HG03280 (cell line): ENCODE measurements at regions not wholly inside any gene's neighbourhood (a gene's known extent, or its start where the extent isn't known, plus 50 kb on each side); places are given as distances from the start of the nearest gene placed in this dataset.

Source experiments
- ATAC-seq: cut with Tn5 transposase; IDR thresholded peaks from one replicate; pipeline ENCODE4 v1.9.1; 2021; ENCODE audit warnings: mild to moderate bottlenecking, moderate library complexity; ENCODE audit not compliant: unreplicated experiment

DNA sequence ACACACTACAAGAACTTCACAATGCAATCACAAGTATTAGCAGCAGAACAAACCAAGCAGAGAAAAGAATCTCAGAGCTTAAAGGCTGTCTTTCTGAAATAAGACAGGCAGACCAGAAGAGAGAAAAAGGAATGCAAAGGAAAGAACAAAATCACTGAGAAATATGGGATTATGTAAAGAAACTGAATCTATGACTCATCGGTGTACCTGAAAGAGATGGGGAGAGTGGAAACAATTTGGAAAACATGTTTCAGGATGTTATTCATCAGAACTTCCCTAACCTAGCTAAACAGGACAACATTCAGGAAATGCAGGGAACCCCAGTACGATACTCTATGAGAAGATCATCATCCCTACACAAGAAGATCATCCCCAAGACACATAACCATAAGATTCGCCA is 499.0 kb upstream of the CHAC2 start:
- no peak for ATAC-seq

DNA sequence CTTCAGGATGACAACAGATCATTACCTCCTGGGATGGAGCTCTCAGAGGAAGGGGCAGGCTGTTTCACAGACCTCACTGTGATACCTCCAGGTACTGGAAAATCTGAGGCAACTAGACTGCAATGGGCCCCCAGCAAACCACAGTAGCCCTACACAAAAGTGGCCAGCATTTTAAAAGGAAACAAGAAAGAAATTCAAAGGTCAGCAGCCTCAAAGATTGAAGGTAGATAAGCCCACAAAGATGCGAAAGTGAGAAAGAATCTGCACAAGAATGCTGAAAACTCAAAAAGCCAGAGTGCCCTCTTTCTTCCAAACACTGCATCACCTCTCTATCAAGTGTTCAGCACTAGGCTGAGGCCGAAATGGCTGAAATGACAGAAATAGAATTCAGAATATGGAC is 499.5 kb upstream of the CHAC2 start:
- no peak for ATAC-seq

- ATAC-seq: no peak
Observed at GRCh38 chr2:53265544-53266299, 501.9 kb upstream of the CHAC2 start.

DNA sequence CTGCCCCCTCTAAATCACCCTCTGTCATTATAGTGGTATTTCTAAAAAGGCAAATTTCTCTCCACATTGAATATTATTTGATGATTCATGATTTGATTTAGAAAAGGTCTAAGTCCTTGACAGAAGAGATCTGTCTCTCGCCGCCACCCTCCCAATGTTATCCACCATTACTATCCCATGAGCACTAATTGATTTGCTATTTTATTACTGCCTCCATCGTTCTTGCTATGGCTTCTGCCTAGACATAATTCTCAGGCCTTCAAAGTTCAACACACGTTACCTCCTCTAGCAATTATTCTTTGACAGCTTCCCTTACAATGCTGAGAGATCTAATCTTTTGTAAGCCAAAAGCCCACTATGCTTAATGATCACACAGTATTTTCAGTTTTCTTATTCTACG is 507.0 kb upstream of the CHAC2 start:
- no peak for ATAC-seq

DNA sequence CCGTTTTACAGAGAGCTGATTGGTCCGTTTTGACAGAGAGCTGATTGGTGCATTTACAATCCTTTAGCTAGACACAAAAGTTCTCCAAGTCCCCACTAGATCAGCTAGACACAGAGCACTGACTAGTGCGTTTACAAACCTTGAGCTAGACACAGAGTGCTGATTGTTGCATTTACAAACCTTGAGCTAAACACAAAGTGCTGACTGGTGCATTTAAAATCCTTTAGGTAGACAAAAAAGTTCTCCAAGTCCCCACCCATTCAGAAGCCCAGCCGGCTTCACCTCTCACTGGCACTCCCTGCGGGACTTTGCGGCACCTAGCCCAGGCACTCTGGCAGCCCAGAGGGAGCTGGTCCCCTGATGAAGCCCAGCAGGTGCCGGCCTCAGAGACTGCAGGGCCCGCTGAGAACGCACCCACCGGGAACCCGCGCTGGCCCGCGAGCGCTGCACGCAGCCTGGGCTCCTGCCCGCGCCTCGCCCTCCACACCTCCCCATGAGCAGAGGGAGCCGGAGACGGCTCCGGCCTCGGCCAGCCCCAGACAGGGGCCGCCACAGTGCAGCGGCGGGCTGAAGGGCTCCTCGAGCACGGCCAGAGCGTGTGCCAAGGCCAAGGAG is 508.1 kb upstream of the CHAC2 start:
- ATAC-seq: no peak

DNA sequence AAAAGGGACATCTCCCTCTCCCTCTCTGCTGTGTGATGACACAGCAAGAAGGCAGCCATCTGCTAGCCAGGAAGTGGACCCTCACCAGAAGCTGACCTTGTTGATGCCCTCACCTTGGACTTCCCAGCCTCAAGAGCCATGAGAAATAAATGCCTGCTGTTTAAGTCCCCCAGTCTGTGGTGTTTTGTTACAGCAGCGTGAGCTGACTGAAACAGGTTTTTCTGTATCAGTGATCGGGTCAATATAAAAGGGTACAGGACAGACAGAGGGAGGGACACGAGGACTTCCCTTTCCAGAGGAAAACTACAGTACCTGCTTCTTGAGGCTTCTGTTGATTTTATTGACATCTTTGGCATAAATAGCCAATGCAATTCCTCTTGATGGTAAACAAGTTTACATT is 510.3 kb upstream of the CHAC2 start:
- no peak for ATAC-seq

DNA sequence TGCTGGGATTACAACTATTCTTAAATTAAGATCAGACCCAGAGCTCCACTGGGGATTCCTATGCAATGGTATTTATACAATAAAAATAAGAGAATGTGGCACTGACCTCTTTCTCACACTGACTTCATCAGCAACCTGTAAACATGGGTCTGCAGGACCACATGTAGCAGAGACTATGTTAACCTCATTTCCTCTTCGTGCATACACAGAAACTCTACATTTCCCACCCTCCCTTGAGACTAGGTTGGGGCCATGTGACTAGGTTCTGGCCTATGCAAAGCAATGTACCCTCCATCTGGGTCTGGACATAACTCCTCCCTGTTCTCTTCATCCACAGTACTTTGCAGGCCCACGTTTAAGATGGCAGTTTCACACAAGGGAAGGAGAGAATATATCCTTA is 514.4 kb upstream of the CHAC2 start:
- no peak for ATAC-seq

GRCh38 chr2:53252115-53252514 is 515.5 kb upstream of the CHAC2 start:
- no peak for ATAC-seq

DNA sequence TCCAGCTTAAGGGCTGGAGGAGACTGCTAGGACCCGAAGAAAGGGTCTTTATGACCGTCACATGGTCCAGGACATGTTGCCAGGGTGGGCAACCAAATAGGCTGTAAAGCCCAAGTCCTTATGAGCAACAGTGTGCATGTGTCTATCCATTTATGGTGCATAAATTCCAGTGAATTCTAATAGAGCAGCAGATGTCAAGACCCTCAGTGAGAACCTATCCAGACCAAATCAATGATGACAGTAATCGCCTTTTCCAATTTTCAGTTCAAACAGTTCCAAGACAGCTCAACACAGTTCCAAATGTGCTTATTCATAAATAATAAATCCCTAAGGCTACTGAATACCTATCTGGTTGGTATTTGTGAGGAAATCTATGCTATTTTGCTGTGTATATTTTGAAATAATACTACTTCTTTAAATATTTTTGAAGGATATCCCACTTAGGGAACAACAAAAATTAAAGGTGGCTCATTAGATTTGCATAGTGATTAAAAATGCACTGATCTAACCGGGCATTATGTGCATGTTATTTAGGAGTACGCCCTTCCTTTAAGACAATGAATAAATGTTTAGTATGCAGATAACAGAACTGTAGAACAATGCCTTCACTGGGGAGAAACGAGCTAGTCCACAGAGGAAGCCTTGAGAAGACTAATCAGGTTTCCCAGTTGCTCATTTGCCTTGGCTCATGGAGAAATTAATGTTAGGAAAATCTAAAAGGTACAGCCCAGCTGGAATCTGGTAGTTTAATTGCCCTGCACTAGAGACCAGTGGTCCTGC is 519.5 kb upstream of the CHAC2 start:
- no peak for ATAC-seq

GRCh38 chr2:53243430-53243829 is 524.2 kb upstream of the CHAC2 start:
- ATAC-seq: no peak

GRCh38 chr2:53242090-53242489 is 525.5 kb upstream of the CHAC2 start:
- no peak for ATAC-seq

- no peak for ATAC-seq
Observed at GRCh38 chr2:53235836-53236582, 531.6 kb upstream of the CHAC2 start.

DNA sequence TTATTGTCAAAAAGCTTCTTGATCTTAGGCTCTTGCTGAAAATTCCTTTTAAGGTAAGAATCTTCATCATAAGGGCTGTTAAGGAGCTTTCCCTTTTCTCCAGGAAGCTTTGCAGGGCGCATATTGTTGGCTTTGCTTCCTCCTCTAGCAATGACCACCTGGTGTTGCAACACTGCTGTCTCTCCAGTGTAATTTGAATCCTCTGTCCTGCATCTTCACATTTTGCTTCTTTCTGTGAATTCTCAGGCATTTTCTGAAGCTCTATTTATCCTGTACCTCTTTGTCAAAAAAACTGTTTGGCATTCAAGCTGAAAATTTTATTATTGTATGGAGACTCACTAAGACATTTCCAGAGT is 533.1 kb upstream of the CHAC2 start:
- no peak for ATAC-seq

- no peak for ATAC-seq
Observed at GRCh38 chr2:53233759-53234547, 533.7 kb upstream of the CHAC2 start.

DNA sequence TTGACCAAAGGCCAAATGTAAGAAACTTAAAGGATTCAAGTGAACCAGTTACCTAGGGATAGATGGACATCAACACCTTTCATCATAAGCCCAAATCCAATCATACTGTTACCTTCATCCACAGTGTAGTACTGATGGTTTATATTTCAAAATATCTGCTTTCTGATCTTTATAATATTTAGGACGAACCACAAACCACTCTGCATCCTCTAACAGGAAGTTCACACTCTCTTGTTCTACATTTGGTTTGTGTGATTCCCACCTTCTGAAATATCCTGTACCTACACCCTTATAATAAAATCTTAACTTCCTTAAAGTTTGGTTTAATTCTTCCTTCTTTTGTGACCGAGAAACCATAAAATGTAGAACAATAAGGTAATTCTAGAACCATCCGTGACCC is 535.7 kb upstream of the CHAC2 start:
- no peak for ATAC-seq

DNA sequence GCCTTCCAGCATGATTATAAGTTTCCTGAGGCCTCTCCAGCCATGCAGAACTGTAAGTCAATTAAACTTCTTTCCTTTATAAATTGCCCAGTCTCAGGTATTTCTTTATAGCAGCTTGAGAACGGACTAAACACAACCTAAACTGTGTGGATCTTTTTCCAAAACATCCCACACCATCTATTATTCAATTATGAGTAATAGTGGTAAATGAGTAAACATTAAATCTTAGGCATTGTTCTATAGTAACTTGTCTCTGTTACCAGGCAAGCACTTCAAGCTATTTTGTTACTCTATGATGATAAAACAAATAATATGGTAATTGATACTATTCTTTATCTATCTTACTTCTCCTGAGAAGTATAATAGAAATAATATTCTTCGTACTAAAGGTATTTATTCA is 536.9 kb upstream of the CHAC2 start:
- no peak for ATAC-seq

- ATAC-seq: no peak
Observed at GRCh38 chr2:53227535-53227934, 540.1 kb upstream of the CHAC2 start.

- no peak for ATAC-seq
Observed at GRCh38 chr2:53220969-53221368, 546.6 kb upstream of the CHAC2 start.

DNA sequence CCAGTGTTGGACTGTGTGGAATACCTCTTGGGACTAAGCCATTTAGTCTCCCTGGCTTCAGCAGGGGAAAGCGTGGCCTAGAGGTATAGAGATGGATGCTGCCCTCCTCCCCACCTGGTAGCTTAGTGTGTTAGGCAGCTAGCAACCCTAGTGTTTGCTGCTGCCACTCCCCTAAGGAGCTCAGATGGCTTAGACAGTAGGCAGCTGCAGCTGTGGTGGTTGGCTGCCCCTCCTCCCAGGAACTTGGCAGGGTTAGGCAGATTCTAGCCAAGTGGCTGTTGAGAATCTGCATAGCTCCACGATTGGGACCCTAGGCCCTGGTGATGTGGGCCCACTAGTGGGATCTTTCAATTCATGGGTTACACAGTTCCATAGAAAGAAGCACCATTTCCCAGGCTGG is 550.4 kb upstream of the CHAC2 start:
- ATAC-seq: no peak

DNA sequence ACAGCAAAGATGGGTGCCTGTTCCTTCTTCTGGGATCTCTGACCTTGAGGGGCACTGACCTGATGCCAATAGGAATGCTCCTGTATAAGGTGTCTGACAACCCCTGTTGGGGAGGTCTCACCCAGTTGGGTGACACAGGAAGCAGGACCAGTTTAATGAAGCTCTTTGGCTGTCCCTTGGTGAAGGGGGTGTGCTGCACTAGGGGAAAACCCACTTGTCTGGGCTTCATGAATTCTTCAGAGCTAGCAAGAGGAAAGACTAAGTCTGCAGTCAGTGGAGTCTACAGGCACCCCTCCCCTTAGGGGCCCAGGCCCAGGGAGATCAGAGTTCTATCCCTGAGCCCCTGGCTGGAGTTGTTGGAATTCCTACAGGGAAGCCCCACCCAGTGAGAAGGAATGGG is 550.8 kb upstream of the CHAC2 start:
- ATAC-seq: no peak

GRCh38 chr2:53212576-53212975 is 555.0 kb upstream of the CHAC2 start:
- ATAC-seq: no peak
